Esophagus squamous epithelium (tissue), 5 donors: ENCODE measurements at regions not wholly inside any gene's neighbourhood (a gene's known extent, or its start where the extent isn't known, plus 50 kb on each side); places are given as distances from the start of the nearest gene placed in this dataset.
A peak's percentile ranks its signal among the peaks of the same experiment; 100 is the strongest.

Source experiments
- DNase-seq: peaks from one replicate; lab custom pipeline; 2025; lab: John Stamatoyannopoulos, UW
- H3K27ac ChIP-seq, 4 donors: fragments of 200-600 bp; sonication (generic); one replicate each; pipeline ENCODE4 v1.5.1; 2016 to 2019; ENCODE audit warnings: mild to moderate bottlenecking in 1 of 4
- H3K27me3 ChIP-seq, 4 donors: fragments of 200-600 bp; sonication (generic); 1 replicate in 3 of 4; 2 replicates in 1 of 4; pipeline versions ENCODE4 v1.5.1 to v1.6.0; 2017 to 2021; ENCODE audit warnings: antibody characterized with exemption in 1 of 4
- H3K36me3 ChIP-seq, 3 donors: fragments of 200-600 bp; sonication (generic); one replicate each; pipeline ENCODE4 v1.5.1; 2016 to 2019
- H3K4me1 ChIP-seq, 3 donors: fragments of 200-600 bp; sonication (generic); one replicate each; pipeline ENCODE4 v1.5.1; 2017 to 2019
- H3K4me3 ChIP-seq, 4 donors: fragments of 200-600 bp; sonication (generic); 1 replicate in 3 of 4; 2 replicates in 1 of 4; pipeline ENCODE4 v1.5.1; 2016 to 2019; ENCODE audit warnings: mild to moderate bottlenecking in 2 of 4, moderate library complexity in 1 of 4
- H3K9me3 ChIP-seq, 3 donors: fragments of 200-600 bp; sonication (generic); one replicate each; pipeline ENCODE4 v1.5.1; 2016 to 2019
- POLR2A ChIP-seq, 4 donors: fragments of 450-650 bp; IDR thresholded peaks; one replicate each; pipeline ENCODE4 v1.6.1; 2017; ENCODE audit warnings: antibody characterized with exemption in 4 of 4, mild to moderate bottlenecking in 4 of 4, moderate library complexity in 3 of 4
- WGBS, 2 donors: methylation state at CpG; one replicate each; pipeline ENCODE4 v1.1.5; 2018; 5-methylcytosine and 5-hydroxymethylcytosine counted together
- intact Hi-C: fragments of 100-400 bp; cut with DNase I; formaldehyde crosslinking; loops from one replicate; pipeline ENCODE4 v1.15.0; 2022
- TF ChIP-seq, protein P1 (sequence below), 6 experiments: fragments of 450-650 bp in 4 of 6; fragments of 200-600 bp in 2 of 6; sonication (generic) in 2 of 6; IDR thresholded peaks; one replicate each; pipeline ENCODE4 v1.5.1; 2016 to 2019; ENCODE audit warnings: antibody characterized with exemption in 6 of 6, mild to moderate bottlenecking in 4 of 6, moderate library complexity in 4 of 6
- donor health status: DM: yes; HTN: yes; CAD: no.

GRCh38 chr6:26199057-26199772 is 112.0 kb downstream of the HFE start:
- H3K27ac ChIP-seq, result peak overlapping the region; percentile 94 to 98 (median 96)
- DNase-seq, result no peak
- intact Hi-C loops, result loop anchor here (10.0 kb wide), 1 partner anchor 74 kb away; a partner anchor contains a TSS
- H3K9me3 ChIP-seq, result no peaks in the 10 kb centered on the region
- peak; percentile 66 to 95 (median 88) for TF ChIP-seq POLR2A (IDR thresholded peaks at IDR 0.05)
- TF ChIP-seq, protein P1, sequence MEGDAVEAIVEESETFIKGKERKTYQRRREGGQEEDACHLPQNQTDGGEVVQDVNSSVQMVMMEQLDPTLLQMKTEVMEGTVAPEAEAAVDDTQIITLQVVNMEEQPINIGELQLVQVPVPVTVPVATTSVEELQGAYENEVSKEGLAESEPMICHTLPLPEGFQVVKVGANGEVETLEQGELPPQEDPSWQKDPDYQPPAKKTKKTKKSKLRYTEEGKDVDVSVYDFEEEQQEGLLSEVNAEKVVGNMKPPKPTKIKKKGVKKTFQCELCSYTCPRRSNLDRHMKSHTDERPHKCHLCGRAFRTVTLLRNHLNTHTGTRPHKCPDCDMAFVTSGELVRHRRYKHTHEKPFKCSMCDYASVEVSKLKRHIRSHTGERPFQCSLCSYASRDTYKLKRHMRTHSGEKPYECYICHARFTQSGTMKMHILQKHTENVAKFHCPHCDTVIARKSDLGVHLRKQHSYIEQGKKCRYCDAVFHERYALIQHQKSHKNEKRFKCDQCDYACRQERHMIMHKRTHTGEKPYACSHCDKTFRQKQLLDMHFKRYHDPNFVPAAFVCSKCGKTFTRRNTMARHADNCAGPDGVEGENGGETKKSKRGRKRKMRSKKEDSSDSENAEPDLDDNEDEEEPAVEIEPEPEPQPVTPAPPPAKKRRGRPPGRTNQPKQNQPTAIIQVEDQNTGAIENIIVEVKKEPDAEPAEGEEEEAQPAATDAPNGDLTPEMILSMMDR (IDR thresholded peaks at IDR 0.05), result peak in 1 of 6 experiments; percentile 7
- peaks cover 8 to 59% (median 9%) of the 10 kb centered on the region in 3 donors for H3K4me1 ChIP-seq
- no peaks in the 10 kb centered on the region for H3K36me3 ChIP-seq
- H3K4me3 ChIP-seq, result peak overlapping the region; percentile 44 to 73 (median 64)
- WGBS, 2 donors, result 0 to 2% methylated on average over 24 to 26 of the region's 42 CpGs
- H3K27me3 ChIP-seq, result peaks cover 0 to 43% (median 0%) of the 10 kb centered on the region in 4 donors

DNA sequence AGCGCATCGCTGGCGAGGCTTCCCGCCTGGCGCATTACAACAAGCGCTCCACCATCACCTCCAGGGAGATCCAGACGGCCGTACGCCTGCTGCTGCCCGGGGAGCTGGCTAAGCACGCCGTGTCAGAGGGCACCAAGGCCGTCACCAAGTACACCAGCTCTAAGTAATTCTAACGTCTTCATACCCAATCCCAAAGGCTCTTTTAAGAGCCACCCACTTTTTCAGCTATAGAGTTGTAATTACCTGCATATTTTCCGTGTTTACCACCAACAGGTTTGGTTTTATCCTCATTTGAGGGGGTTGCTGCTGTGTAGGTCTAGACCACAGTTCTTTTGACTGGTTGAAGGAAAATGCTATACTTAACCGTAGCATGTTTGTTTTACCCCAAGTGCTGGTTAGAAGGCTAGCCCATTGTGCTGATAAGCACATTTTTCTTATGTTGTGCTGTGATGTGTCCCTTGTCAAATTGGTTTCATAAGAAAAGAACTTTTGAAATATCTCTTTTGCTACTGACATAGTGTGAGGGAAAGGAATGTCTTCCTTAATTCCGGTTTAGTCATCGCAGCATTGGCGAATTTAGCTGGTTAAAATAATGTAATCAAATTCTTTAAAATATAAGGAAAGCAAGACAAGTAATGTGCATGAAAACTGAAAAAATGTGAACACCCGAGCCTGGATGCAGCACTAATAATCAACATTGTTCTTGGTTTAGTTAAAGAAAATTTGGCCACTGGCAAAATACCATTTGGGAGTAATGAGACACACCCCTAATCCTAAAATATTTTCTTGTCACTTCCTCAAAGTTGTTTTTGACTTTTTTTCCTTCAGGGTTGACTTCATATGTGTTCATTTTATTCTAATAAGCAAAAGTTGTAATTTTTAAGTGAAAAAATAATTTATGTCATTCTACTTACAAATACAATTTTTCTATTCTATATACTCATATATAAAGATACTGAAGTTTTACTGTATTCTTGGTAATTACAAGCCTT is 112.8 kb downstream of the HFE start:
- H3K4me1 ChIP-seq, result peaks cover 4 to 51% (median 8%) of the 10 kb centered on the region in 3 donors
- no peaks in the 10 kb centered on the region for H3K36me3 ChIP-seq
- no peak for DNase-seq
- peak overlapping the region; percentile 94 to 98 (median 96) for H3K27ac ChIP-seq
- peaks cover 0 to 51% (median 0%) of the 10 kb centered on the region in 4 donors for H3K27me3 ChIP-seq
- H3K9me3 ChIP-seq, result no peaks in the 10 kb centered on the region
- intact Hi-C loops, result loop anchor here (10.0 kb wide), 1 partner anchor 75 kb away; a partner anchor contains a TSS
- TF ChIP-seq POLR2A (IDR thresholded peaks at IDR 0.05), result no peak
- TF ChIP-seq, protein P1 (IDR thresholded peaks at IDR 0.05), result no peak
- 2 to 8% methylated on average over 16 to 20 of the region's 20 CpGs for WGBS, 2 donors
- H3K4me3 ChIP-seq, result peak overlapping the region; percentile 44 to 73 (median 64)

- no peak for DNase-seq
- Histone ChIP-seq H3K4me3 (no peak overlapping the region), H3K4me1 (peaks cover 4 to 50% (median 9%) of the 10 kb centered on the region in 3 donors), H3K27ac (peak overlapping the region in 1 of 4 donors; percentile 95), H3K36me3 (no peaks in the 10 kb centered on the region), H3K27me3 (peaks cover 0 to 61% (median 0%) of the 10 kb centered on the region in 4 donors), H3K9me3 (no peaks in the 10 kb centered on the region)
- intact Hi-C loops, result no loop called here
- TF ChIP-seq, protein P1 (IDR thresholded peaks at IDR 0.05), result no peak
- TF ChIP-seq POLR2A (IDR thresholded peaks at IDR 0.05), result no peak
- WGBS, 2 donors, result 93 to 94% methylated on average over 15 to 16 of the region's 16 CpGs
Observed at GRCh38 chr6:26200918-26201721, 113.9 kb downstream of the HFE start.

- Histone ChIP-seq H3K4me1 (peaks cover 4 to 50% (median 5%) of the 10 kb centered on the region in 3 donors), H3K27me3 (peaks cover 0 to 55% (median 0%) of the 10 kb centered on the region in 4 donors), H3K36me3 (no peaks in the 10 kb centered on the region), H3K9me3 (no peaks in the 10 kb centered on the region), H3K4me3 (no peak overlapping the region), H3K27ac (no peak overlapping the region)
- DNase-seq, result no peak
- TF ChIP-seq POLR2A (IDR thresholded peaks at IDR 0.05), result no peak
- TF ChIP-seq, protein P1 (IDR thresholded peaks at IDR 0.05), result no peak
- intact Hi-C loops, result no loop called here
- WGBS, 2 donors, result 71 to 86% methylated on average over 5 to 6 of the region's 6 CpGs
Observed at GRCh38 chr6:26202201-26202611, 115.0 kb downstream of the HFE start.
